IMR-90 (cell line): ENCODE measurements at regions not wholly inside any gene's neighbourhood (a gene's known extent, or its start where the extent isn't known, plus 50 kb on each side); places are given as distances from the start of the nearest gene placed in this dataset.

Experiments
- ATAC-seq: fragments of 200-7000 bp; cut with Tn5 transposase; 2 replicates; pipeline ENCODE4 v1.9.1; 2020; ENCODE audit warnings: low read depth, mild to moderate bottlenecking, moderate library complexity
- BruUV-seq: library from RNA; stranded (reverse); fragments of 400-500 nt; replicated peaks from 2 replicates; lab custom pipeline; 2021; lab: Mats Ljungman, UMichigan
- CTCF ChIA-PET: fragments of 300-600 bp; formaldehyde crosslinking; extraction: SDS; loops from one replicate; lab custom pipeline; 2021; ENCODE audit warnings: antibody characterized with exemption; lab: Yijun Ruan, JAX
- POLR2A ChIA-PET: fragments of 300-600 bp; sonication (Branson Sonifier 250); formaldehyde crosslinking; loops from one replicate; lab custom pipeline; 2022; ENCODE audit warnings: antibody characterized with exemption; ENCODE audit not compliant: unreplicated experiment; lab: Charles Lee
- DNase-seq: peaks from one replicate; pipeline ENCODE4 v3.0.0; 2013
- H2AFZ ChIP-seq: replicated peaks from 2 replicates; pipeline ENCODE3; 2013; ENCODE audit warnings: low read length, mild to moderate bottlenecking; ENCODE audit not compliant: poor library complexity
- H2AK5ac ChIP-seq: 2 replicates; pipeline ENCODE4 v1.6.1; 2013; ENCODE audit warnings: low read depth, low read length, inconsistent platforms
- H2AK9ac ChIP-seq: replicated peaks from 2 replicates; pipeline ENCODE3; 2013; ENCODE audit warnings: mild to moderate bottlenecking, low read depth, low read length, moderate library complexity; ENCODE audit not compliant: poor library complexity
- H2BK120ac ChIP-seq: 2 replicates; pipeline ENCODE4 v1.6.1; 2013; ENCODE audit warnings: low read depth, low read length, inconsistent platforms
- H2BK15ac ChIP-seq: 3 replicates; pipeline ENCODE4 v1.6.1; 2013; ENCODE audit warnings: low read depth, low read length, inconsistent platforms
- H2BK20ac ChIP-seq: 2 replicates; pipeline ENCODE4 v1.6.1; 2013; ENCODE audit warnings: low read depth, mild to moderate bottlenecking, inconsistent platforms, low read length, moderate library complexity
- H2BK5ac ChIP-seq: 2 replicates; pipeline ENCODE4 v1.6.1; 2013; ENCODE audit warnings: mild to moderate bottlenecking, low read depth, low read length, inconsistent platforms; ENCODE audit not compliant: poor library complexity, severe bottlenecking
- H3K14ac ChIP-seq: replicated peaks from 2 replicates; pipeline ENCODE4 v1.6.1; 2013; ENCODE audit warnings: low read depth, low read length, inconsistent platforms
- H3K18ac ChIP-seq: 2 replicates; pipeline ENCODE4 v1.6.1; 2013; ENCODE audit warnings: low read depth, low read length, control low read depth
- H3K23ac ChIP-seq: 2 replicates; pipeline ENCODE4 v1.6.1; 2013; ENCODE audit warnings: low read depth, low read length, inconsistent platforms
- H3K27ac ChIP-seq: 2 replicates; pipeline ENCODE4 v1.5.1; 2013; ENCODE audit warnings: mild to moderate bottlenecking, control low read depth, low read length; ENCODE audit not compliant: insufficient read depth
- H3K27me3 ChIP-seq: 2 replicates; pipeline ENCODE4 v1.6.1; 2013; ENCODE audit warnings: low read length; ENCODE audit not compliant: control insufficient read depth, insufficient read depth
- H3K36me3 ChIP-seq: 2 replicates; pipeline ENCODE4 v1.6.1; 2013; ENCODE audit warnings: low read length, mixed read lengths; ENCODE audit not compliant: control insufficient read depth, insufficient read depth
- H3K4ac ChIP-seq: 2 replicates; pipeline ENCODE4 v1.6.1; 2013; ENCODE audit warnings: low read depth, low read length, inconsistent platforms
- H3K4me1 ChIP-seq: 2 replicates; pipeline ENCODE4 v1.6.1; 2013; ENCODE audit warnings: low read length, mixed read lengths; ENCODE audit not compliant: control insufficient read depth, insufficient read depth
- H3K4me2 ChIP-seq: 2 replicates; pipeline ENCODE4 v1.6.1; 2013; ENCODE audit warnings: low read depth, mild to moderate bottlenecking, control low read depth, low read length, moderate library complexity
- H3K4me3 ChIP-seq: 2 replicates; pipeline ENCODE4 v1.5.1; 2013; ENCODE audit warnings: low read depth, mild to moderate bottlenecking, control low read depth, low read length, moderate library complexity; ENCODE audit not compliant: insufficient read depth
- H3K56ac ChIP-seq: 2 replicates; pipeline ENCODE4 v1.6.1; 2013; ENCODE audit warnings: low read length, inconsistent platforms; ENCODE audit not compliant: insufficient read depth; ENCODE audit errors: extremely low read depth
- H3K79me1 ChIP-seq, 2 experiments: 2 replicates each; pipeline ENCODE4 v1.6.1; 2013; ENCODE audit warnings: low read length in 2 of 2, inconsistent platforms in 1 of 2, low read depth in 1 of 2
- H3K9ac ChIP-seq: 2 replicates; pipeline ENCODE4 v1.6.1; 2013; ENCODE audit warnings: low read depth, low read length, control low read depth
- H3K9me1 ChIP-seq: 2 replicates; pipeline ENCODE4 v1.6.1; 2013; ENCODE audit warnings: low read length, inconsistent platforms; ENCODE audit not compliant: insufficient read depth
- H3K9me3 ChIP-seq: 2 replicates; pipeline ENCODE4 v1.6.1; 2013; ENCODE audit warnings: low read length; ENCODE audit not compliant: control insufficient read depth, insufficient read depth
- H4K20me1 ChIP-seq: 2 replicates; pipeline ENCODE4 v1.6.1; 2013; ENCODE audit warnings: low read length, inconsistent platforms; ENCODE audit not compliant: insufficient read depth
- H4K5ac ChIP-seq: 2 replicates; pipeline ENCODE4 v1.6.1; 2013; ENCODE audit warnings: mild to moderate bottlenecking, low read depth, low read length, control low read depth
- H4K8ac ChIP-seq, 2 experiments: 2 replicates each; pipeline ENCODE4 v1.6.1; 2013; ENCODE audit warnings: low read depth in 2 of 2, low read length in 2 of 2, control low read depth in 1 of 2, inconsistent platforms in 1 of 2
- H4K91ac ChIP-seq: 2 replicates; pipeline ENCODE4 v1.6.1; 2013; ENCODE audit warnings: low read depth, low read length, inconsistent platforms; ENCODE audit not compliant: insufficient read depth
- BHLHE40 ChIP-seq: fragments of 150-350 bp; IDR thresholded peaks from 2 replicates; pipeline ENCODE4 v1.6.1; 2016; ENCODE audit warnings: mild to moderate bottlenecking, low read depth, low read length
- CEBPB ChIP-seq: IDR thresholded peaks from 2 replicates; pipeline ENCODE4 v1.6.1; 2012; ENCODE audit warnings: low read depth, low read length, improper control_type of control experiment
- CHD1 ChIP-seq: IDR thresholded peaks from 2 replicates; pipeline ENCODE4 v1.6.1; 2012; ENCODE audit warnings: low read depth, low read length, improper control_type of control experiment
- FOS ChIP-seq: fragments of 150-350 bp; IDR thresholded peaks from 2 replicates; pipeline ENCODE4 v1.6.1; 2016; ENCODE audit warnings: low read depth, low read length
- MAFK ChIP-seq: IDR thresholded peaks from 2 replicates; pipeline ENCODE4 v1.6.1; 2012; ENCODE audit warnings: low read depth, low read length, improper control_type of control experiment
- MAZ ChIP-seq: IDR thresholded peaks from 2 replicates; pipeline ENCODE4 v1.6.1; 2012; ENCODE audit warnings: low read depth, mild to moderate bottlenecking, low read length, improper control_type of control experiment, moderate library complexity, borderline replicate concordance
- MXI1 ChIP-seq: IDR thresholded peaks from 2 replicates; pipeline ENCODE4 v1.6.1; 2012; ENCODE audit warnings: low read depth, mild to moderate bottlenecking, low read length, moderate library complexity, borderline replicate concordance
- NFE2L2 ChIP-seq: fragments of 150-350 bp; IDR thresholded peaks from 2 replicates; pipeline ENCODE4 v1.6.1; 2016; ENCODE audit warnings: low read depth, mild to moderate bottlenecking, low read length
- POLR2A ChIP-seq: IDR thresholded peaks from 2 replicates; pipeline ENCODE4 v1.6.1; 2012; ENCODE audit warnings: mild to moderate bottlenecking, low read depth, low read length
- RAD21 ChIP-seq: IDR thresholded peaks from 2 replicates; pipeline ENCODE4 v1.6.1; 2012; ENCODE audit warnings: low read length, improper control_type of control experiment
- RCOR1 ChIP-seq: IDR thresholded peaks from 2 replicates; pipeline ENCODE4 v1.6.1; 2012; ENCODE audit warnings: mild to moderate bottlenecking, low read length, improper control_type of control experiment; ENCODE audit not compliant: insufficient replicate concordance
- RFX5 ChIP-seq: IDR thresholded peaks from 2 replicates; pipeline ENCODE4 v1.8.0; 2012; ENCODE audit warnings: low read depth, mild to moderate bottlenecking, low read length, moderate library complexity
- SMC3 ChIP-seq: fragments of 150-350 bp; IDR thresholded peaks from 2 replicates; pipeline ENCODE4 v1.6.1; 2016; ENCODE audit warnings: low read depth, mild to moderate bottlenecking, antibody characterized with exemption, low read length, moderate library complexity
- dilution Hi-C: fragments of 300-500 bp; cut with HindIII; formaldehyde crosslinking; loops from one replicate; pipeline ENCODE4 v1.14.3; 2018; ENCODE audit warnings: low sequenced_read_pairs; ENCODE audit not compliant: unreplicated experiment
- in situ Hi-C: fragments of 300-500 bp; cut with MboI; formaldehyde crosslinking; loops from 3 replicates; pipeline ENCODE4 v1.14.3; 2019; ENCODE audit warnings: low sequenced_read_pairs, inconsistent platforms, mixed read lengths
- intact Hi-C: fragments of 100-400 bp; cut with micrococcal nuclease; formaldehyde crosslinking; loops from 2 replicates; pipeline ENCODE4 v1.10.0; 2022
- TF ChIP-seq, protein P1 (sequence below): fragments of 150-350 bp; IDR thresholded peaks from 2 replicates; pipeline ENCODE4 v1.6.1; 2017; ENCODE audit warnings: mild to moderate bottlenecking, antibody characterized with exemption, low read length, low read depth
- TF ChIP-seq, protein P2 (sequence below): fragments of 150-350 bp; IDR thresholded peaks from 2 replicates; pipeline ENCODE4 v1.6.1; 2016; ENCODE audit warnings: low read depth, mild to moderate bottlenecking, low read length, moderate library complexity, borderline replicate concordance

DNA sequence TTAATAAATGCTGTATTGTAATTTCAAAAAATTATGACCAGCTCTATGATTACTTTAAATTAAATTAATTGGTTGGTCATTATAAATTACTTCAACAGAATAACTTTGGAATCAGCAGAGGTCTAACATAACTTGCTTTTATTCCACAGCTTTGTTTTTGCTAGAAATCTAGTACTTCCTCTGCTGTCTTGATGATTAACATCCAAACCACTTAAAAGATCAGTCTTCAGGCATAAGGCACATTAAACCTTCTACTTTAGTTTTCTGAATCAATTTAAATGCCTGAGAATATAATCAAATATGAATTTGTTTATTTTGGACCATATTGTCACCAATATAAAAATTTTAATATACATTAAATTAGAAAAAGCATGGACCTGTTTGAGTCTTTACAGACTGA is 465.3 kb downstream of the ARL4A start:
- Histone ChIP-seq H3K14ac (no peak overlapping the region), H2BK20ac (no peak overlapping the region), H3K9me1 (no peaks in the 10 kb centered on the region), H3K23ac (no peak overlapping the region), H2AK5ac (no peak overlapping the region), H4K91ac (no peak overlapping the region), H3K9ac (no peak overlapping the region), H3K4ac (no peak overlapping the region), H2AK9ac (no peak overlapping the region), H3K56ac (no peak overlapping the region), H2BK15ac (no peak overlapping the region), H3K18ac (no peak overlapping the region), H2BK5ac (no peak overlapping the region), H3K27ac (no peak overlapping the region), H2AFZ (no peak overlapping the region), H3K4me3 (no peak overlapping the region), H3K4me1 (no peaks in the 10 kb centered on the region), H3K36me3 (no peaks in the 10 kb centered on the region), H4K20me1 (no peaks in the 10 kb centered on the region), H3K9me3 (no peaks in the 10 kb centered on the region), H3K27me3 (no peaks in the 10 kb centered on the region), H4K8ac (no peak overlapping the region), H3K79me1 (no peaks in the 10 kb centered on the region), H2BK120ac (no peak overlapping the region), H3K4me2 (no peak overlapping the region), H4K5ac (no peak overlapping the region)
- DNase-seq (no peak), ATAC-seq (no peak)
- dilution Hi-C loops (no loop called here), in situ Hi-C loops (no loop called here), intact Hi-C loops (no loop called here)
- POLR2A ChIA-PET, result no interaction called here
- CTCF ChIA-PET, result no interaction called here
- BruUV-seq, result no TSS peak
- TF ChIP-seq NFE2L2 (no peak), MAFK (no peak), FOS (no peak), POLR2A (no peak), RAD21 (no peak), RCOR1 (no peak), MXI1 (no peak), CEBPB (no peak), RFX5 (no peak), BHLHE40 (no peak), CHD1 (no peak), MAZ (no peak), SMC3 (no peak)
- TF ChIP-seq, protein P1, sequence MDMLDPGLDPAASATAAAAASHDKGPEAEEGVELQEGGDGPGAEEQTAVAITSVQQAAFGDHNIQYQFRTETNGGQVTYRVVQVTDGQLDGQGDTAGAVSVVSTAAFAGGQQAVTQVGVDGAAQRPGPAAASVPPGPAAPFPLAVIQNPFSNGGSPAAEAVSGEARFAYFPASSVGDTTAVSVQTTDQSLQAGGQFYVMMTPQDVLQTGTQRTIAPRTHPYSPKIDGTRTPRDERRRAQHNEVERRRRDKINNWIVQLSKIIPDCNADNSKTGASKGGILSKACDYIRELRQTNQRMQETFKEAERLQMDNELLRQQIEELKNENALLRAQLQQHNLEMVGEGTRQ, result no peak
- TF ChIP-seq, protein P2, sequence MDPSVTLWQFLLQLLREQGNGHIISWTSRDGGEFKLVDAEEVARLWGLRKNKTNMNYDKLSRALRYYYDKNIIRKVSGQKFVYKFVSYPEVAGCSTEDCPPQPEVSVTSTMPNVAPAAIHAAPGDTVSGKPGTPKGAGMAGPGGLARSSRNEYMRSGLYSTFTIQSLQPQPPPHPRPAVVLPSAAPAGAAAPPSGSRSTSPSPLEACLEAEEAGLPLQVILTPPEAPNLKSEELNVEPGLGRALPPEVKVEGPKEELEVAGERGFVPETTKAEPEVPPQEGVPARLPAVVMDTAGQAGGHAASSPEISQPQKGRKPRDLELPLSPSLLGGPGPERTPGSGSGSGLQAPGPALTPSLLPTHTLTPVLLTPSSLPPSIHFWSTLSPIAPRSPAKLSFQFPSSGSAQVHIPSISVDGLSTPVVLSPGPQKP, result no peak
